Ovary (tissue), 7 donors: ENCODE measurements at regions not wholly inside any gene's neighbourhood (a gene's known extent, or its start where the extent isn't known, plus 50 kb on each side); places are given as distances from the start of the nearest gene placed in this dataset.

Experiments used
- DNase-seq, 5 donors: peaks; one replicate each; pipeline ENCODE4 v3.0.0-alpha.2; 2019 to 2020
- H3K27ac ChIP-seq, 2 donors: fragments of 200-600 bp; one replicate each; pipeline versions ENCODE4 v1.5.1 to v1.8.0; 2019 to 2022
- H3K27me3 ChIP-seq: fragments of 200-600 bp; one replicate; pipeline ENCODE4 v1.8.0; 2022
- H3K36me3 ChIP-seq: fragments of 200-600 bp; sonication (generic); one replicate; pipeline ENCODE4 v1.5.1; 2019
- H3K4me1 ChIP-seq: one replicate; pipeline ENCODE4 v1.8.1; 2013; ENCODE audit warnings: mild to moderate bottlenecking, moderate library complexity; ENCODE audit not compliant: insufficient read depth
- H3K4me3 ChIP-seq: fragments of 200-600 bp; sonication (generic); one replicate; pipeline ENCODE4 v1.5.1; 2017
- H3K9me3 ChIP-seq, 2 donors: fragments of 200-600 bp in 1 of 2; sonication (generic) in 1 of 2; one replicate each; pipeline versions ENCODE4 v1.5.1 to v1.8.1; 2013 to 2019; ENCODE audit warnings: mild to moderate bottlenecking in 1 of 2, moderate library complexity in 1 of 2
- EP300 ChIP-seq: sonication (generic); formaldehyde crosslinking; IDR thresholded peaks from one replicate; pipeline ENCODE4 v1.6.1; 2017; ENCODE audit warnings: antibody characterized with exemption
- POLR2A ChIP-seq: fragments of 450-650 bp; IDR thresholded peaks from one replicate; pipeline ENCODE4 v1.6.1; 2017; ENCODE audit warnings: antibody characterized with exemption, mild to moderate bottlenecking, moderate library complexity
- WGBS, 3 donors: extraction: QIAGEN DNeasy Blood & Tissue Kit in 1 of 3; methylation state at CpG; one replicate each; pipeline versions ENCODE4 v1.1.5 to v1.1.7; 2013 to 2017; 5-methylcytosine and 5-hydroxymethylcytosine counted together
- intact Hi-C, 4 donors: fragments of 100-400 bp; cut with DNase I; formaldehyde crosslinking; loops; one replicate each; pipeline versions ENCODE4 v1.11.0 to v1.15.1; 2022 to 2023
- TF ChIP-seq, protein P1 (sequence below), 3 donors: fragments of 450-650 bp in 2 of 3; fragments of 200-600 bp in 1 of 3; IDR thresholded peaks; one replicate each; pipeline versions ENCODE4 v1.5.1 to v1.8.0; 2016 to 2022; ENCODE audit warnings: antibody characterized with exemption in 3 of 3, mild to moderate bottlenecking in 1 of 3
- donor health status: DM: no; HTN: no; CAD: no; lungs with moderate emphysema.
- donor health status: DM: no; HTN: no; CAD: no.
- donor health status: Bipolar disorder and iron deficiency.
- donor health status: DM: no; HTN: no; CAD: no.
- donor health status: DM: yes; HTN: yes; CAD: no.

GRCh38 chr3:159866201-159866746, 122.4 kb upstream of the IL12A start:
- Histone ChIP-seq H3K9me3 (no peaks in the 10 kb centered on the region), H3K36me3 (no peaks in the 10 kb centered on the region), H3K4me3 (no peak overlapping the region), H3K27me3 (no peaks in the 10 kb centered on the region), H3K27ac (no peak overlapping the region), H3K4me1 (no peaks in the 10 kb centered on the region)
- intact Hi-C loops: no loop called here
- TF ChIP-seq, protein P1, sequence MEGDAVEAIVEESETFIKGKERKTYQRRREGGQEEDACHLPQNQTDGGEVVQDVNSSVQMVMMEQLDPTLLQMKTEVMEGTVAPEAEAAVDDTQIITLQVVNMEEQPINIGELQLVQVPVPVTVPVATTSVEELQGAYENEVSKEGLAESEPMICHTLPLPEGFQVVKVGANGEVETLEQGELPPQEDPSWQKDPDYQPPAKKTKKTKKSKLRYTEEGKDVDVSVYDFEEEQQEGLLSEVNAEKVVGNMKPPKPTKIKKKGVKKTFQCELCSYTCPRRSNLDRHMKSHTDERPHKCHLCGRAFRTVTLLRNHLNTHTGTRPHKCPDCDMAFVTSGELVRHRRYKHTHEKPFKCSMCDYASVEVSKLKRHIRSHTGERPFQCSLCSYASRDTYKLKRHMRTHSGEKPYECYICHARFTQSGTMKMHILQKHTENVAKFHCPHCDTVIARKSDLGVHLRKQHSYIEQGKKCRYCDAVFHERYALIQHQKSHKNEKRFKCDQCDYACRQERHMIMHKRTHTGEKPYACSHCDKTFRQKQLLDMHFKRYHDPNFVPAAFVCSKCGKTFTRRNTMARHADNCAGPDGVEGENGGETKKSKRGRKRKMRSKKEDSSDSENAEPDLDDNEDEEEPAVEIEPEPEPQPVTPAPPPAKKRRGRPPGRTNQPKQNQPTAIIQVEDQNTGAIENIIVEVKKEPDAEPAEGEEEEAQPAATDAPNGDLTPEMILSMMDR (IDR thresholded peaks at IDR 0.05): no peak
- TF ChIP-seq POLR2A (no peak), EP300 (no peak)
- WGBS, 3 donors: 49 to 62% (median 56%) methylated on average over 5 of the region's 5 CpGs
- DNase-seq: no peak

DNA sequence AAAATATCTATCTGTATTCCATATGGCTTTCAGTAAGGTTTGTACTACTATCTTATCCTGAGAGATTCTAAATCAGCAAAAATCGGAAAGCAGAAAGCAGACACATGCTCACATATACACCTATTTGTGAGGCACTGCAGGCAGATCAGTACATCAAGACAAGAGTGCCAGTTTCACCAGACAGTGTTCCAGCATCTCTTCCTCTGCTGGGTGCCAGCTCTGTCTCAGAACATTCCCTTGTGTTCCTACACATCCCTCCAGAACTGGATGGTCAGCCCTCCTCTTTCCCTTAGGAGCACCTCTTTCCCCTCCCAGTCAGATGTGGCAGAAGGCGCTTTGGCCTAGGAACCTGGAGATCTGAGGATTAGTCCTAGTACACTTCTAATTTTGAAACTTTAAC, 121.3 kb upstream of the IL12A start:
- intact Hi-C loops: no loop called here
- no peak overlapping the region for H3K4me3 ChIP-seq
- no peak for DNase-seq
- no peaks in the 10 kb centered on the region for H3K4me1 ChIP-seq
- H3K9me3 ChIP-seq: no peaks in the 10 kb centered on the region
- 89 to 94% (median 89%) methylated on average over 2 of the region's 2 CpGs for WGBS, 3 donors
- TF ChIP-seq, protein P1 (IDR thresholded peaks at IDR 0.05): no peak
- no peak for TF ChIP-seq POLR2A
- no peak for TF ChIP-seq EP300
- H3K27me3 ChIP-seq: no peaks in the 10 kb centered on the region
- no peak overlapping the region for H3K27ac ChIP-seq
- H3K36me3 ChIP-seq: no peaks in the 10 kb centered on the region

GRCh38 chr3:159870723-159871122, 117.9 kb upstream of the IL12A start:
- no peak overlapping the region for H3K4me3 ChIP-seq
- TF ChIP-seq EP300 (no peak), POLR2A (no peak)
- TF ChIP-seq, protein P1 (IDR thresholded peaks at IDR 0.05): no peak
- no peak for DNase-seq
- H3K4me1 ChIP-seq: no peaks in the 10 kb centered on the region
- H3K27me3 ChIP-seq: no peaks in the 10 kb centered on the region
- H3K36me3 ChIP-seq: no peaks in the 10 kb centered on the region
- 95 to 100% (median 98%) methylated on average over 1 of the region's 1 CpG for WGBS, 3 donors
- intact Hi-C loops: no loop called here
- H3K9me3 ChIP-seq: no peaks in the 10 kb centered on the region
- no peak overlapping the region for H3K27ac ChIP-seq

DNA sequence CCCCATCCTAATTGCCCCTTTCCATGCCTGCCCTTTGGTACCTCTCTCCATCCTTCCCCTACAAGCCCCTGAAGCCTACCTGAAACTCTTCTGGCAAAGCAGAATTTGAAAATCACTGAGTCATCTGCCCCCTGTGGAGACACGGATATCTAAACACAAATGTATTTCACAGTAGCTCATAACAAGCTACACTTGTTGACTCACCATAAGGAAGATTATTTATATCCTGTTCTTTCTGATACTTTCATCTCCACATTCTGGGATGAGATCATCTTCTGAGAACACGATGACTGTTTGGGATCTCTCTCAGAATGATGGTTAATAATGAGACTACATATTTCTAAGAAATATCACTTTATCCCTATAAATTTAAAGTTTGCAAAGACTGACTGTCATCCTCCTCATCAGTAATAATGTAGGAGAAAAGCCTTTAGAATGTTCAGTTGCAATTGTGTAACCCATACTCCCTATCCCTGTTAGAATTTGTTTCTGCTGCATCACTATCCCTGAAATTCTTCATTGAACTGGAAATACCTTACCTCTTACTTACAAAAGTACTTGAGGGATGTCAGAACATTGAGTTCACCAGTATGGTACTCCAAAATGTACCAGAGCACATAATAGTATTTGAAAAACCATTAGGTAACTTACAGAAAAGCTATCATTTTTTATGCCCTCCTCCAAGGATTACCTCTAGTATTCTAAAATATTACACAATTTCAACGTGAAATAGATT, 116.1 kb upstream of the IL12A start:
- Histone ChIP-seq H3K4me3 (no peak overlapping the region), H3K27ac (no peak overlapping the region), H3K36me3 (no peaks in the 10 kb centered on the region), H3K4me1 (no peaks in the 10 kb centered on the region), H3K27me3 (no peaks in the 10 kb centered on the region), H3K9me3 (no peaks in the 10 kb centered on the region)
- 52 to 62% (median 58%) methylated on average over 3 of the region's 3 CpGs for WGBS, 3 donors
- TF ChIP-seq POLR2A (no peak), EP300 (no peak)
- TF ChIP-seq, protein P1 (IDR thresholded peaks at IDR 0.05): no peak
- no peak for DNase-seq
- intact Hi-C loops: no loop called here
